GM12878 (cell line): ENCODE measurements at regions not wholly inside any gene's neighbourhood (a gene's known extent, or its start where the extent isn't known, plus 50 kb on each side); places are given as distances from the start of the nearest gene placed in this dataset.

Experiments
- FOXM1 ChIP-seq: IDR thresholded peaks from 2 replicates; pipeline ENCODE4 v1.6.1; 2012; ENCODE audit warnings: low read depth, mild to moderate bottlenecking, inconsistent platforms, low read length, moderate library complexity
- RAD21 ChIP-seq: IDR thresholded peaks from 2 replicates; pipeline ENCODE4 v1.6.1; 2011; ENCODE audit warnings: mild to moderate bottlenecking, low read depth, low read length, moderate library complexity; ENCODE audit not compliant: insufficient read depth

DNA sequence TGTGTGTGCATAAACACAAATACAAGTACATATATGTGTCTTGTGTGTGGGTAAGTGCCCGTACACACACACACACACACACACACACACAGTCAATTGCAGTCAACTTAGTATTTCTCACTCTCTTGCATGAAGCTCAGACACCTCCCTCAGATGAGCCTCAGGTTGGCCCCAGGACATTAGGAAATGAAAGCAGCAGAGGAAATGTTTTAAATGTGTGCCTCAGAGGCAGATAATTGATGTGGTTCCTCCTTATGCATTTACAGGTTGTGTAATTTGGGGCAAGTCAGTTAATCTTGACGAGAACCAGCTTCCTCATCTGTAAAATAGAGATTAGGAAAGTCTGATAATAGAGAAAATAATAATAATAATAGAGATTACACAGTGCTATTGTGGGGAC lies 814.0 kb upstream of the ID2 start:
- TF ChIP-seq FOXM1 (no peak), RAD21 (no peak)
